ENCODE measurements at regions not wholly inside any gene's neighbourhood (a gene's known extent, or its start where the extent isn't known, plus 50 kb on each side); places are given as distances from the start of the nearest gene placed in this dataset.

- DNase-seq, result no peak
Measured at GRCh38 chr1:168921629-168922028, 184.9 kb upstream of the ATP1B1 start.

GRCh38 chr1:168923521-168924136 lies 182.9 kb upstream of the ATP1B1 start:
- DNase-seq, result no peak

GRCh38 chr1:168924976-168925375 lies 181.5 kb upstream of the ATP1B1 start:
- DNase-seq, result no peak

GRCh38 chr1:168926236-168926635 lies 180.3 kb upstream of the ATP1B1 start:
- DNase-seq, result no peak

- no peak for DNase-seq
Measured at GRCh38 chr1:168932539-168932938, 174.0 kb upstream of the ATP1B1 start.

- DNase-seq, result no peak
Measured at GRCh38 chr1:168933141-168933805, 173.2 kb upstream of the ATP1B1 start.

- DNase-seq, result no peak
Measured at GRCh38 chr1:168939110-168939946, 167.2 kb upstream of the ATP1B1 start.

GRCh38 chr1:168939947-168940223 lies 166.6 kb upstream of the ATP1B1 start:
- no peak for DNase-seq

GRCh38 chr1:168941640-168942039 lies 164.8 kb upstream of the ATP1B1 start:
- DNase-seq, result no peak

GRCh38 chr1:168942165-168942564 lies 164.3 kb upstream of the ATP1B1 start:
- DNase-seq, result no peak

GRCh38 chr1:168945870-168946269 lies 160.6 kb upstream of the ATP1B1 start:
- no peak for DNase-seq

- no peak for DNase-seq
Measured at GRCh38 chr1:168947041-168947440, 159.4 kb upstream of the ATP1B1 start.

- DNase-seq, result no peak
Measured at GRCh38 chr1:168949672-168950071, 156.8 kb upstream of the ATP1B1 start.

GRCh38 chr1:168957818-168958217 lies 148.7 kb upstream of the ATP1B1 start:
- DNase-seq, result no peak

- DNase-seq, result no peak
Measured at GRCh38 chr1:168958562-168959289, 147.8 kb upstream of the ATP1B1 start.

- DNase-seq, result no peak
Measured at GRCh38 chr1:168959382-168959781, 147.1 kb upstream of the ATP1B1 start.

- no peak for DNase-seq
Measured at GRCh38 chr1:168960114-168960513, 146.4 kb upstream of the ATP1B1 start.

- DNase-seq, result no peak
Measured at GRCh38 chr1:168960595-168960994, 145.9 kb upstream of the ATP1B1 start.

GRCh38 chr1:168963601-168964000 lies 142.9 kb upstream of the ATP1B1 start:
- no peak for DNase-seq

GRCh38 chr1:168964478-168964877 lies 142.0 kb upstream of the ATP1B1 start:
- no peak for DNase-seq

- no peak for DNase-seq
Measured at GRCh38 chr1:168966217-168966616, 140.3 kb upstream of the ATP1B1 start.

- DNase-seq, result no peak
Measured at GRCh38 chr1:168966636-168967035, 139.9 kb upstream of the ATP1B1 start.

- DNase-seq, result no peak
Measured at GRCh38 chr1:168970926-168971659, 135.4 kb upstream of the ATP1B1 start.
